ENCODE measurements at regions not wholly inside any gene's neighbourhood (a gene's known extent, or its start where the extent isn't known, plus 50 kb on each side); places are given as distances from the start of the nearest gene placed in this dataset.
"Not testable (repeated sequence)": the region's sequence is repeated elsewhere in the genome, so short reads cannot be mapped to it uniquely, and the experiment has no call there.

- RAD21 ChIA-PET (ENCODE audit: unreplicated experiment); H3K27me3 ChIP-seq (replicated peaks in 1 of 2; ENCODE audit: control insufficient read depth in 2 of 2, insufficient read depth in 2 of 2, low read length in 1 of 2); H3K27ac ChIP-seq (ENCODE audit: control insufficient read depth, insufficient read depth); POLR2A ChIA-PET; H3K4me2 ChIP-seq (ENCODE audit: control insufficient read depth, insufficient read depth); H3K4me3 ChIP-seq; H3K9me3 ChIP-seq (replicated peaks; ENCODE audit: control insufficient read depth, insufficient read depth, low read length); H3K79me2 ChIP-seq (ENCODE audit: control insufficient read depth, insufficient read depth, low read length); H4K20me1 ChIP-seq (ENCODE audit: control insufficient read depth, insufficient read depth); H3K9ac ChIP-seq (ENCODE audit: control insufficient read depth, insufficient read depth, low read length); CTCF ChIA-PET; DNase-seq (ENCODE audit: low read depth, low spot score); H3K4me1 ChIP-seq (ENCODE audit: control insufficient read depth, insufficient read depth, low read length); in situ Hi-C loops (cut with MboI); SMC1A ChIA-PET (ENCODE audit: uncharacterized antibody, unreplicated experiment); FAIRE-seq; BruUV-seq (replicated peaks); intact Hi-C loops (cut with micrococcal nuclease; ENCODE audit: unreplicated experiment); H3K36me3 ChIP-seq (ENCODE audit: control insufficient read depth in 2 of 2, insufficient read depth in 2 of 2, low read length in 1 of 2); H2AFZ ChIP-seq (ENCODE audit: control insufficient read depth, low read depth, low read length): not testable (repeated sequence)
- 0% methylated on average over 1 of the region's 4 CpGs for WGBS (ENCODE audit: insufficient coverage, insufficient replicate concordance, low lambda C conversion rate, missing lambda C conversion rate)
- ATAC-seq = peak; percentile 44
Measured at GRCh38 chr11:3282692-3283091, 50.5 kb upstream of the MRGPRE start.

Measured in GM12878 (cell line).